ENCODE measurements at regions not wholly inside any gene's neighbourhood (a gene's known extent, or its start where the extent isn't known, plus 50 kb on each side); places are given as distances from the start of the nearest gene placed in this dataset.

DNA sequence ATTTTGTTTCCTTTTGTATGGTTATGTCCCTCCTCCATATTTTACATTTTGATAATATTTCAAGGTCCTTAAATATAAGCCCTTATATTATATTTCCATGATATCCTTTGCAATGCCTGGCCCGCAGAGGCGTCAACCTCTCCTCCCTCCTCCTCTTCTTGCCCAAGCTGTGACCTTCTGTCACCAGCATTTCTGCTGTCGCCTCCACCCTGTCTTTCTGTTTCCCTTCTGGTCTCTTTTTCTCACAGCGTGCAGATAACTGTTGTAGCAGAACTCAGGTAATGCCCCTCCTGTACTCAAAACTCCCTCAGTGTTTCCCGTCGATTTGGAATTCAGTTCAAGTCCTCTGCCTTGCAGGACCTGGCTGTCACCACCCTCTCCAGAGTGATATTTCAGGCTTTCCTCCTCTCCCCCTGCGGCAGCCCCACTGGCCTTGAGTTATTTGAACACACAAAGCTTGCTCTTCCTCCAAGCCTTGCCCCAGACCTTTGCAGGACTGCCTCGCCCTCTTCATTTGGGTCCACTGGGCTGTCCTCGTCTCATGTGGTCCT, 709.3 kb downstream of the DCDC2C start:
- Mint-ChIP-seq H3K4me1 (ENCODE audit: low read depth, unreplicated experiment) (peaks cover 2% of the 10 kb centered on the region), H3K36me3 (ENCODE audit: unreplicated experiment) (no peaks in the 10 kb centered on the region), H3K27ac (ENCODE audit: unreplicated experiment) (no peak overlapping the region), H3K4me3 (ENCODE audit: unreplicated experiment) (no peak overlapping the region), H3K27me3 (ENCODE audit: unreplicated experiment) (peaks cover 2% of the 10 kb centered on the region), H3K9me3 (ENCODE audit: unreplicated experiment) (peaks cover 7% of the 10 kb centered on the region)
- TF ChIP-seq, protein P1, sequence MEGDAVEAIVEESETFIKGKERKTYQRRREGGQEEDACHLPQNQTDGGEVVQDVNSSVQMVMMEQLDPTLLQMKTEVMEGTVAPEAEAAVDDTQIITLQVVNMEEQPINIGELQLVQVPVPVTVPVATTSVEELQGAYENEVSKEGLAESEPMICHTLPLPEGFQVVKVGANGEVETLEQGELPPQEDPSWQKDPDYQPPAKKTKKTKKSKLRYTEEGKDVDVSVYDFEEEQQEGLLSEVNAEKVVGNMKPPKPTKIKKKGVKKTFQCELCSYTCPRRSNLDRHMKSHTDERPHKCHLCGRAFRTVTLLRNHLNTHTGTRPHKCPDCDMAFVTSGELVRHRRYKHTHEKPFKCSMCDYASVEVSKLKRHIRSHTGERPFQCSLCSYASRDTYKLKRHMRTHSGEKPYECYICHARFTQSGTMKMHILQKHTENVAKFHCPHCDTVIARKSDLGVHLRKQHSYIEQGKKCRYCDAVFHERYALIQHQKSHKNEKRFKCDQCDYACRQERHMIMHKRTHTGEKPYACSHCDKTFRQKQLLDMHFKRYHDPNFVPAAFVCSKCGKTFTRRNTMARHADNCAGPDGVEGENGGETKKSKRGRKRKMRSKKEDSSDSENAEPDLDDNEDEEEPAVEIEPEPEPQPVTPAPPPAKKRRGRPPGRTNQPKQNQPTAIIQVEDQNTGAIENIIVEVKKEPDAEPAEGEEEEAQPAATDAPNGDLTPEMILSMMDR (IDR thresholded peaks at IDR 0.05; ENCODE audit: partially characterized antibody, unreplicated experiment) = no peak
- DNase-seq = no peak

- Mint-ChIP-seq H3K27ac (ENCODE audit: unreplicated experiment) (no peak overlapping the region), H3K27me3 (ENCODE audit: unreplicated experiment) (peaks cover 2% of the 10 kb centered on the region), H3K36me3 (ENCODE audit: unreplicated experiment) (peaks cover 5% of the 10 kb centered on the region), H3K9me3 (ENCODE audit: unreplicated experiment) (peaks cover 3% of the 10 kb centered on the region), H3K4me1 (ENCODE audit: low read depth, unreplicated experiment) (peaks cover 2% of the 10 kb centered on the region), H3K4me3 (ENCODE audit: unreplicated experiment) (no peak overlapping the region)
- no peak for DNase-seq
- TF ChIP-seq, protein P1 (IDR thresholded peaks at IDR 0.05; ENCODE audit: partially characterized antibody, unreplicated experiment) = no peak
Observed at GRCh38 chr2:4415171-4415570, 711.8 kb downstream of the DCDC2C start.

- Mint-ChIP-seq H3K27me3 (ENCODE audit: unreplicated experiment) (no peaks in the 10 kb centered on the region), H3K9me3 (ENCODE audit: unreplicated experiment) (no peaks in the 10 kb centered on the region), H3K27ac (ENCODE audit: unreplicated experiment) (no peak overlapping the region), H3K36me3 (ENCODE audit: unreplicated experiment) (peaks cover 5% of the 10 kb centered on the region), H3K4me1 (ENCODE audit: low read depth, unreplicated experiment) (peaks cover 2% of the 10 kb centered on the region), H3K4me3 (ENCODE audit: unreplicated experiment) (no peak overlapping the region)
- DNase-seq = no peak
- TF ChIP-seq, protein P1 (IDR thresholded peaks at IDR 0.05; ENCODE audit: partially characterized antibody, unreplicated experiment) = no peak
Observed at GRCh38 chr2:4415810-4416413, 712.5 kb downstream of the DCDC2C start.

DNA sequence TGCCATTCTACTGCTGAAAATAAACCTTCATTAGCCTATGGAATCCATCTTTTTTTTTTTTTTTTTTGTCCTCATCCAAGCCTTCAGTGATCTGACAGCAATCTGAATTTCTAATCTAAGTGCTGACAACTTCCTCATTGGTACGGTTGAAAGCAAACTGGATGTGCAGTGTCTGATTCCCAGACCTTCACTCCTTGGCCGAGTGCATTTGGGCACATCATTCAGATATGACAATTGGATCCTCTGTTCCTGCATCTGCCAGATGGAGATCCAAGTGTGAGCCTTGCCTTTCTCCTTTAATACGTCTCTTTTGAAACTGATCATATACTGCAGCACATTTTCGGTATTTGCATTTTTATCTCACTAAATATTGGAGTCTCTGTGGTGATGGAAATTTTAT, 713.1 kb downstream of the DCDC2C start:
- Mint-ChIP-seq H3K9me3 (ENCODE audit: unreplicated experiment) (no peaks in the 10 kb centered on the region), H3K27me3 (ENCODE audit: unreplicated experiment) (no peaks in the 10 kb centered on the region), H3K27ac (ENCODE audit: unreplicated experiment) (no peak overlapping the region), H3K4me3 (ENCODE audit: unreplicated experiment) (no peak overlapping the region), H3K36me3 (ENCODE audit: unreplicated experiment) (peaks cover 5% of the 10 kb centered on the region), H3K4me1 (ENCODE audit: low read depth, unreplicated experiment) (peaks cover 2% of the 10 kb centered on the region)
- DNase-seq = no peak
- TF ChIP-seq, protein P1 (IDR thresholded peaks at IDR 0.05; ENCODE audit: partially characterized antibody, unreplicated experiment) = no peak

- Mint-ChIP-seq H3K36me3 (ENCODE audit: unreplicated experiment) (peaks cover 5% of the 10 kb centered on the region), H3K27ac (ENCODE audit: unreplicated experiment) (no peak overlapping the region)
Observed at GRCh38 chr2:4417771-4418170, 714.4 kb downstream of the DCDC2C start.

More at GRCh38 chr2:4417771-4418170, 714.4 kb downstream of the DCDC2C start:
- no peak for DNase-seq
- Mint-ChIP-seq H3K27me3 (ENCODE audit: unreplicated experiment) (no peaks in the 10 kb centered on the region), H3K4me1 (ENCODE audit: low read depth, unreplicated experiment) (no peaks in the 10 kb centered on the region), H3K4me3 (ENCODE audit: unreplicated experiment) (no peak overlapping the region), H3K9me3 (ENCODE audit: unreplicated experiment) (no peaks in the 10 kb centered on the region)
- TF ChIP-seq, protein P1 (IDR thresholded peaks at IDR 0.05; ENCODE audit: partially characterized antibody, unreplicated experiment) = no peak
